RPMI7951 (cell line): ENCODE measurements at regions not wholly inside any gene's neighbourhood (a gene's known extent, or its start where the extent isn't known, plus 50 kb on each side); places are given as distances from the start of the nearest gene placed in this dataset.
"Not testable (repeated sequence)": the region's sequence is repeated elsewhere in the genome, so short reads cannot be mapped to it uniquely, and the experiment has no call there.

ENCODE experiments used
- DNase-seq: peaks from one replicate; pipeline ENCODE4 v3.0.0-alpha.2; 2012; ENCODE audit warnings: low read depth

DNA sequence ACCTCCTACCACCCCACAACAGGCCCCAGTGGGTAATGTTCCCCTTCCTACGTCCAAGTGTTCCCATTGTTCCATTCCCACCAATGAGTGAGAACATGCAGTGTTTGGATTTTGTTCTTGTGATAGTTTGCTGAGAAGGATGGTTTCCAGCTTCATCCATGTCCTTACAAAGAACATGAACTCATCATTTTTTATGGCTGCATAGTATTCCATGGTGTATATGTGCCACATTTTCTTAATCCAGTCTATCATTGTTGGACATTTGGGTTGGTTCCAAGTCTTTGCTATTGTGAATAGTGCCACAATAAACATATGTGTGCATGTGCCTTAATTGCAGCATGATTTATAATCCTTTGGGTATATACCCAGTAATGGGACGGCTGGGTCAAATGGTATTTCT lies 81.6 kb downstream of the P2RY10 start:
- DNase-seq, result not testable (repeated sequence)

GRCh38 chrX:79035421-79035820 lies 90.2 kb downstream of the P2RY10 start:
- no peak for DNase-seq

GRCh38 chrX:79036157-79036880 lies 91.1 kb downstream of the P2RY10 start:
- DNase-seq, result no peak

- no peak for DNase-seq
These were observed 78.8 kb upstream of the GPR174 start for GRCh38 chrX:79065696-79066095.

- no peak for DNase-seq
These were observed 66.4 kb upstream of the GPR174 start for GRCh38 chrX:79078114-79078513.

- DNase-seq, result no peak
These were observed 65.0 kb upstream of the GPR174 start for GRCh38 chrX:79079477-79079876.

DNA sequence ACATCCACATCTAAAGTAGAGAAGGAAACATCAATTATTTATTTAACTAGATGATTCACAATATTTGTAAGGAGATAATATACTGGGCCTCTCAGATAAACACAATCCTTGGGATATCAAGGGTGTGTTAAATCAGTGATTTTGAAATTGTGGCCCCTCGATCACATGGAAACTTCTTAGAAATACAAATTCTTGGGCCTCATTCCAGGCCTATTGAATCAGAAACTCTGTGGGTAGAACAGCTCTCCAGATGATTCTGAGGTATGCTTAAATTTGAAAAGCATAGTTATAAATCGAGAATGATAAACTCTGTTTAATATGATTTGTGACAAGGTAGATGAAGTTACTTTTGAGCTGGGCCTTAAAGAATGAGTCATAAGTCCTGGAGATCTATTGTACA lies 64.3 kb upstream of the GPR174 start:
- no peak for DNase-seq

DNA sequence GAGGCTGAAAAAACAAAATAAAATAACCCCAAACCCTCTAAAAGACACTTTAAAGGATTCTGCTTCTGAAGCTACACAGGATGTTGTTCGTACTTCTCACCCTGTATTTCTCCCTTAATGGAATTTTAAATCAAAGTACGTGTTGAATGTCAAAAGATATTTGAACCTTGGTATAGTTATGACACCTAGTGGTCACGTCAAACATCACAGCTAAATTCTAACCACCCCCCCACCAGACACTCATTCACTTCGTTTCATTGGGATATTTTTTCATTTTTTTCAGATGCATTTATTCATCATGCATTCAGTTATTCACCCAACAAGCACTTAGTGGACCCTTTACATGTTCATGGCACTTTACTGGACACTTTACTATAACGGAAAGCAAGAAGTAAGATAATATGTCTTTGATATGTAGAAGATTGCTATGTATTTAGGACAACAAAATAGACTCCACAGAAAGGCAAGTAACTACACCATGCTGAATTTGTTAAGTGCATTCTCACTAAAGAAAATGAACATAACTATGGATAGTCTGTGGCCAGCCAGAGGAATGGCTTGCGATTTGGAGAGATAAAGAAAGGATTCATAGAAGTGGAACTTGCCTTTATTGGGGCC lies 62.5 kb upstream of the GPR174 start:
- DNase-seq, result peak; percentile 31

DNA sequence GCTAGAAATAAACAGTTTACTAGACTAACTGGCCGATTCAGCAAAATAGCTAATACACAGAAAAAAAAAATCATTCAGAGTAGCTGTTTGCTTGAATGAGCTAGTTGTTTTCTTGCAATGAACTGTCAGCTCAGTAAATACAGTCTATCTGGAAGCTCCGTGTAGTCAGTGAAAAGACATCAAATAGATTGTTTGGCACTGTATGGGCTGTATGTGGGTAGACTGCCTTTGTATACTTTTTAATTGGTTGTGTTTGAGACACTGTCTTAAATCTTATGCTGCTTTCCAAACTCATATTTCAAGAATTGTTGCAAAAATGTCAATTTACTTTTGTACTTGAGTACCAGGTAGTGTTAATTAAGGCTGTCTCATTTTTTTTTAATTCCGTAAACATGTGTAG lies 61.6 kb upstream of the GPR174 start:
- DNase-seq, result no peak

- DNase-seq, result no peak
These were observed 59.6 kb upstream of the GPR174 start for GRCh38 chrX:79084923-79085322.

DNA sequence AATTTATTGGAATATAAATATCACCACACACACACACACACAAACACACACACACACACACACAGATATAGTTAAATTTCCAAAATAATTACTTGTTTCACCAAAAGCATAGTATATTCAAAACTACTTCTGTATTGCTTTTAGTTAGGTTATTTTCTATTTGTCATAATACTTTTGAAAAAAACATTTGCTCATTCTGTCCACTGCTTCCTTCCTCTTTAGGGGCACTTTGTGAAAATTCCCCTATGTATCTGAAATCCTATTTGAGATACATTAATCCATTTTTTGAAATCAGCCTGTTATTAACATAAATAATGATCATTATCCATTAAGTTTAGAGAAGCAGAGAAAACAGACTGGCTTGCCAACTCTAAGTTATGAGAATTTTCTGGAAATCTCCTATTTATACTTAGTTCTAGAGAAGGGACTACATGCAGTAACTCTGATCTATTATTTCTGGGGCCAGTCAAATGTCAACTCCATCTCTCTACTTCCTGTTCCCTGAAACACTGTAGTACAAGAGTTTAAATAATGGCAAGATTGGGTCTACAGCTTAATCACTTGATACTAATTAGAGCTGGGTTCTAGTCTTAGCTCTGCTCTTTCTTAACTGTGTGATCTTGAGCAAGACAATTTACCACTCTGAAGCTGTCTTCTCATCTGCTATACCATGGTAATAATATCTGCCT lies 54.4 kb upstream of the GPR174 start:
- DNase-seq, result no peak

DNA sequence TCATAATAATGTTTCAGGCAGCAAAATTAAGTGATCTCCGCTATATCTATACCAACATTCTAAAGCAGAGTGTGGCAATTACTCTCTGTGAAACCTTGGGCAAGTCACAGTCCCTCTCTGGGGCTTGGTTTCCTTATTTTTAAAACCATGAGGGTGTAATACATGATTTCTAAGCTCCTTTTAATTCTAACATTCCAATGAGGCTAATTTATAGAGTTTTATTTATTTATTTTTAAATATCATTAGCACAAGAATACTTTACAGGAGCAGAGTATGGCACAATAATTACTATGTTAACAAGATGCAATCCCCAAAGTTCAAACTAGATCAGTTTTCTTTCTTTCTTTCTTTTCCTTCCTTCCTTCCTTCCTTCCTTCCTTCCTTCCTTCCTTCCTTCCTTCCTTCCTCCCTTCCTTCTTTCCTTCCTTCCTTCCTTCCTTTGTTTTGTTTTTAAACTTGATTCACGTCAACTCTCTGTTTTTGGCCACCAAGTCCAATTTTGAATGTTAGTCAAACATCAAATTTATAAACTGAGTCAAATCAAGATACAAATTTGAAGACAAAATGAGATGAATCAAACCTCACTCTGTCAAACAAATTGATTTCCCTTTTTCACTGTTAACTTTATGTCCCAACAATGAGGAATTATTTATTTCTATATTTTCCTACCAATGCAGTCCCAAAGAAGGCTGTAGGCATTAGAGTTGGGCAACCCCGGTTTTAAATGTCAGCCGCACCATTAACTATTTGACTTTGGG lies 50.2 kb upstream of the GPR174 start:
- no peak for DNase-seq
